NCI-H2196 treated with DMSO at 0.1 percent for 48 hours (cell line): ENCODE measurements at regions not wholly inside any gene's neighbourhood (a gene's known extent, or its start where the extent isn't known, plus 50 kb on each side); places are given as distances from the start of the nearest gene placed in this dataset.

Experiments
- DNase-seq: peaks from one replicate; lab custom pipeline; 2025; ENCODE audit not compliant: unreplicated experiment; lab: John Stamatoyannopoulos, UW

- no peak for DNase-seq
Observed at GRCh38 chr12:127334912-127335644, 931.9 kb upstream of the TMEM132C start.

- DNase-seq, result no peak
Observed at GRCh38 chr12:127336416-127336815, 930.6 kb upstream of the TMEM132C start.

- no peak for DNase-seq
Observed at GRCh38 chr12:127339065-127339464, 927.9 kb upstream of the TMEM132C start.

- no peak for DNase-seq
Observed at GRCh38 chr12:127340381-127340780, 926.6 kb upstream of the TMEM132C start.

- DNase-seq, result no peak
Observed at GRCh38 chr12:127342861-127343260, 924.1 kb upstream of the TMEM132C start.

GRCh38 chr12:127343940-127344339 is 923.0 kb upstream of the TMEM132C start:
- DNase-seq, result no peak

GRCh38 chr12:127351481-127352010 is 915.4 kb upstream of the TMEM132C start:
- DNase-seq, result no peak

- DNase-seq, result no peak
Observed at GRCh38 chr12:127355061-127355841, 911.7 kb upstream of the TMEM132C start.

- DNase-seq, result no peak
Observed at GRCh38 chr12:127358888-127359287, 908.1 kb upstream of the TMEM132C start.

- DNase-seq, result no peak
Observed at GRCh38 chr12:127360580-127360979, 906.4 kb upstream of the TMEM132C start.

- DNase-seq, result no peak
Observed at GRCh38 chr12:127362121-127362520, 904.8 kb upstream of the TMEM132C start.

- no peak for DNase-seq
Observed at GRCh38 chr12:127363392-127363791, 903.6 kb upstream of the TMEM132C start.

GRCh38 chr12:127373559-127373958 is 893.4 kb upstream of the TMEM132C start:
- no peak for DNase-seq

- no peak for DNase-seq
Observed at GRCh38 chr12:127374447-127374846, 892.5 kb upstream of the TMEM132C start.

- no peak for DNase-seq
Observed at GRCh38 chr12:127381043-127381668, 885.8 kb upstream of the TMEM132C start.

GRCh38 chr12:127381681-127382080 is 885.3 kb upstream of the TMEM132C start:
- no peak for DNase-seq

GRCh38 chr12:127383281-127383680 is 883.7 kb upstream of the TMEM132C start:
- no peak for DNase-seq

- DNase-seq, result no peak
Observed at GRCh38 chr12:127386723-127387122, 880.2 kb upstream of the TMEM132C start.

GRCh38 chr12:127388985-127389384 is 878.0 kb upstream of the TMEM132C start:
- DNase-seq, result no peak

GRCh38 chr12:127389923-127390322 is 877.0 kb upstream of the TMEM132C start:
- no peak for DNase-seq

- no peak for DNase-seq
Observed at GRCh38 chr12:127393465-127393864, 873.5 kb upstream of the TMEM132C start.

- no peak for DNase-seq
Observed at GRCh38 chr12:127393896-127394295, 873.1 kb upstream of the TMEM132C start.
